T47D (cell line): ENCODE measurements at regions not wholly inside any gene's neighbourhood (a gene's known extent, or its start where the extent isn't known, plus 50 kb on each side); places are given as distances from the start of the nearest gene placed in this dataset.

Experiments
- DNase-seq, 2 experiments: peaks; one replicate each; pipeline versions ENCODE4 v3.0.0 to v3.0.0-alpha.2; 2011 to 2012; ENCODE audit warnings: low read depth in 1 of 2, low spot score in 1 of 2
- JUND ChIP-seq: IDR thresholded peaks from 2 replicates; pipeline ENCODE4 v1.6.1; 2012; ENCODE audit warnings: low read depth
- in situ Hi-C: cut with HindIII; loops from 2 replicates; pipeline ENCODE4 v1.10.0; 2016; ENCODE audit warnings: low sequenced_read_pairs, low pct_unique_long_range_greater_than_20kb

DNA sequence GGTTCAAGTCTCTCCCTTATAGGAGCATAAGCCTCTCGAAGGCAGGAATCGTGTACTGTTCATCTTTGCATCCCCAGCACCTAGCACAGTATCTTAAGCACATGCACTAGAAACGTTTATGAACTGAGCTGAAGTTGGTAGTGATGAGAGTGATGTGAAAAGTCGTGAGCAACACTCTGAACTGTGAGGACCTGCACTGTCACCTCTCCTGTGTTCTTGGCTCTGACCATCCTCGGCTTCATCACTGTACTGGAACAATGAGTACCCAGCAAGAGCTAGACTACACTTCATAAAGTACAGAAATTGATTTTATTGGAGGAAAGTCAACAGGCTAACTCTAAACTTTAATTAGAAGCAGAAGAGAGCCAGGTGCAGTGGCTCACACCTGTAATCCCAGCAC is 473.6 kb downstream of the BCAT1 start:
- DNase-seq = no peak
- in situ Hi-C loops = no loop called here
- no peak for TF ChIP-seq JUND

DNA sequence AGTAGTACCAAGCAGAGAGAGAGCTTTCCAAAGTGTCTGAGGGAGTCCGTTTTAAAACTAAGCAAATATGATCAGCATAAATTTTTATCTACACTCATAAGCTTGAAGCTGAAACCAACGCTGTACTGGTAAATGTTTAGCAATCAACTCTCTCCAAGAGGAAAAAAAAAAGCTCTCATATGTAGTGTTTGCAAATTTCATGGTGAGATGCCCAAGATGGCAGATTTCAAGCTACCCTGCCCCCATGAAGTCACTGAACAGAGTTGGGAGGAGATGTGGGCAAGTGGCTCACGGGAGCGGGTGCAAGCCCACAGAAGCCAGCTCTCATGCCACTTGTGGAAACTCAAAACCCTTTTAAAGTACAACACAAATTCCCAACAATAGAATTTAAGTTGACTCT is 475.8 kb downstream of the BCAT1 start:
- no peak for TF ChIP-seq JUND
- in situ Hi-C loops = no loop called here
- DNase-seq = no peak

DNA sequence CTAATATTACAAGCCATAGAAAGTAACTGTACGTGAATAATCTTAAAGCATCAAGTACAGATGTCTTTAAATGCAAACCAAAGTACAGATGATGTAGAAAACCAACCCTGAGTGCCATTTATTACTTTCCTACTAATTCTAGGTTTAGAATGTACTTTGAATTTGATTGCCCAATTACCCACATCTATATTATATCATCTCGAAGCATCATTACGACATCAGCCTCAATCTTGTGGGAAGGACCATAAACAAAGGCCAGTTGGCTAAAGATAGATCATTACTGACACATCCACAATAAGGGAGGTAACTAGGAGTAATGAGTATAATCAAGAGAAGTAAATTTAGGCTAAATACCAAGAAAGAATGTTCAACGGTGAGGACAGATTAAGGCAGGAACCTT is 478.9 kb downstream of the BCAT1 start:
- no peak for TF ChIP-seq JUND
- in situ Hi-C loops = no loop called here
- DNase-seq = no peak

DNA sequence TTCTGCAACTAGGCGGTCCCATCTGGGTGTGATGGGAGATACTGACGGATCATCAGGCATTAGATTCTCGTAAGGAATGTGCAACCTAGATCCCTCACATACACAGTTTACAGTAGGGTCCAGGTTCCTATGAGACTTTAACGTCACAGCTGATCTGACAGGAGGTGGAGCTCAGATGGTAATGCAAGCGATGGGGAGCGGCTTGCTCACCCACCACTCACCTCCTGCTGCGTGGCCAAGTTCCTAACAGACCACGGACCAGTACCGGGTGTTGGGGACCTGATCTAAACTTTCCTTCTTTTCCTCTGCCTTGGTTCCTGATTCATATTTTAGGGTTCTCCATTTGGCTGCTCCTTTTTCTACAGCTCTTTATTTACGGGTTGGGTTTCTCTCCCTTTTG is 479.8 kb downstream of the BCAT1 start:
- no peak for TF ChIP-seq JUND
- DNase-seq = no peak
- in situ Hi-C loops = no loop called here

DNA sequence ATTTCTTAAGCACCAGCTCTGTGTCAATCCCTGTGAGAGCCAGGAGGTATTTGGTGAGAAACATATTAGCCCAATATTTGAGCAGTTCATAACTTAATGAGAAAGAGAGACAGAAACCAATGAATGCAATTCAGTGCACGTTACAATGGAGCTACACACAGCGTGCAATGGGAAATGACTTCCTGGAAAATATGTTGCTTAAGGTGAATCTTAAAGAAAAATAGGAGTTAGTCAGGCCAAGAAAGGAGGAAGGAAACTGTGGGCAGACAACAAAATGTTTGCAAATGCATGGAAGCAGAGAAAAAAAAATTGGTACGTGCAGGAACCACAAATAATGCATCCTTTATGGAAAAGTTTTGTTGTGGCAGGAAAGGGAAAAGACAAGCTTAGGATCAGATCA is 481.7 kb downstream of the BCAT1 start:
- in situ Hi-C loops = no loop called here
- no peak for DNase-seq

DNA sequence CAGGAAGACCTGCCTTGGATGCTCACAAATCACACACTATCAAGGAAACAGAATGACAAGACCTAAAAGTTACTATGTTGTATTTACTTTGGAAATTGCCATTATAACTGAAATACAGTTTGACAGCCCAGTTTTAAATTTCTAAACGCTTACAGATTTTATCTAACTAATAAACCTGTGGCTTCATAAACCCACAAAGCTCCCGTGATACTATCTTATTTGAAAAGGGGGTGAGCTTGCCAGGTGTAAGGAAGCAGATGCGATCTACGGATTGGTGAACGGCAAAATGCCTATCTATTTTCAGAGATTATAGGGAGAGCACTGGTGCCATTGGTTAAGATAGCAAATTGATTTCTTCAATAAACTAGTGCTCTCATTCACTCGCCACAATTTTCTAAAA is 485.5 kb downstream of the BCAT1 start:
- in situ Hi-C loops = no loop called here
- TF ChIP-seq JUND = no peak; the same call in 1 of the 2 replicates
- peak in 1 of 2 experiments; percentile 7 for DNase-seq

More for the DNA sequence above, 481.7 kb downstream of the BCAT1 start:
- TF ChIP-seq JUND = no peak

DNA sequence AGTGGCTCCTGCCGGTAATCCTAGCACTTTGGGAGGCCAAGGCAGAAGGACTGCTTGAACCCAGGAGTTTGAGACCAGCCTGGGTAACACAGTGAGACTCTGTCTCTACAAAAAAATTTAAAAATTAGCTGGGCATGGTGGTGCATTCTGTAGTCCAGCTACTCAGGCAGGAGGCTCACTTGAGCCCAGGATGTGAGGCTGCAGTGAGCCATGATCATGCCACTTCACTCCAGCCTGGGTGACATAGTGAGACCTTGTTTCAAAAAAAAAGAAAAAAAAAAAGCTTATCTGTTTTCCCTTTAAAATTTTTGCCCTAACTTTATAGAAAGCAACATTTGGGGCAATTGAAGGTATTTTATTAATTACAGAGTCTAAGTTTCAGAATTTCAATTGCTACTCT is 486.0 kb downstream of the BCAT1 start:
- no peak for TF ChIP-seq JUND
- DNase-seq = no peak

DNA sequence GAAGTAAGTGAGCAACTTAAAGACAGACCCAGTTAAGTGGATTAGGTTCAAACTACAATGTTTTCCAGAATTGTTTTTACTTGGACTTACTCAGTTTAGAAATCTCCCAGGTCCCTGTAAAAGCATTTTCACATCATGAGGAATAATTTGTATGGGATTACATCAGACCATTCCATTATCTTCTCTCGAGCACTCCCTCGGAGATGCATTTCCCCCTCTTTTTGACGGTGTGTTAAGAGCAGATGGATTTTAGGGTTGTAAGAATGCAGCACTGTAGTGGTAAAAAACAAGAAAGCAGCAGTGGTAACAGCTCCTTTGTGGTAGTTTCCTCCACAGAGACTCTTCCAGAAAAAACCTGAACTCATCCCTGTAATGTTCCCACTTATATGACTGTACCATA is 488.4 kb downstream of the BCAT1 start:
- in situ Hi-C loops = no loop called here
- TF ChIP-seq JUND = no peak
- DNase-seq = no peak

More for the DNA sequence above, 486.0 kb downstream of the BCAT1 start:
- in situ Hi-C loops = no loop called here

DNA sequence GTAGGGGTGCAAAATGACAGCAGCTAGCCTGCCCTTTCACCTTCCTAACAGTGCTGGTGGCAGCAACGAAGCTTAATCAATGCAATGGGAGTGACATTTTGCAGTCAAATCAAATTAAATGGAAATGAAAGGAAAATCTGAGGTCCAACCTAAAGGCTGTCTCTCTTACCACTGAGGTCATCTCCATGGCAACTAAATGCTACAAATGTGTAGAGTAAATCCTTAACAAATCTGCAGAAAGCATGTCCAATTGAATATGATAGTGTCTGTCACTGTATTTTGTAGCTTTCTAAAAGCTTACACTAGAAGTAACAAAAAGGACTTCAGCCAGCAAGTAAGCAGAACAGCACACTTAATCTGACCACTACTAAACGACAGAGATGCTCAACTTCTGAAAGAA is 488.8 kb downstream of the BCAT1 start:
- in situ Hi-C loops = no loop called here
- no peak for TF ChIP-seq JUND
- DNase-seq = no peak

DNA sequence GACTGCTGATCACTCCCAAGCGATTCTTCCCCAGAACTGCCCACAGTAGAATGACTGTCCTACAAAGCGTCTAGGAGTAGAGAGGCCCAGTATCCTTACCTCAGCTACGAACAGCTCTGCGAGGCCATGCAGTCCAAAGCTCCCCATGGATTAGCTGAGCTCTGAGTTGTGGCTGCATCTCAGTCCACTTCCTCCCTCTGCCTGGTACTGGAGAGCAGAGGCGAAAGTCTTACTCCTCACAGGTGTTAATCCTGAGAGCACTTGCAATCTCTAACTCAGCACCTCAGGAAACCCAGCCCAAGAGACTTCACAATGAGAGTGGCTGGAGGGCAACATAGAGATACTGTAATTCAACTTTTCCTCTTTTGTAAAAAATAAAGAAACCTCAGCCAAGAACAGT is 493.1 kb downstream of the BCAT1 start:
- TF ChIP-seq JUND = no peak
- in situ Hi-C loops = no loop called here

DNA sequence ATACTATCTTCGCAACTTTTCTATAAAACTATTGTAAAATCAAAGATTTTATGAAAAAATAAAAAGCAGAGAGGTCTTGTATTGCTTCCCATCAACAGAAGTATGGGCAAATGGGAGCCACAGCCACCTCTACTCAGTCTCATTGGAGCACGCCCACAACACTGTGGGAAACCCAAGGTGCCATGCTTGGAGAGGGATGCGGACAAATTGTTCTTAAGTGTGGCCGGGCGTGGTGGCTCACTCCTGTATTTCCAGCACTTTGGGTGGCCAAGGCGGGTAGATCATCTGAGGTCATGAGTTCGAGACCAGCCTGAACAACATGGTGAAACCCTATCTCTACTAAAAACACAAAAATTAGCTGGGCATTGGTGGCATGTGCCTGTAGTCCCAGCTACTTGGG is 498.2 kb upstream of the SOX5 start:
- in situ Hi-C loops = no loop called here
- TF ChIP-seq JUND = no peak
- DNase-seq = no peak

More for the DNA sequence above, 493.1 kb downstream of the BCAT1 start:
- no peak for DNase-seq

DNA sequence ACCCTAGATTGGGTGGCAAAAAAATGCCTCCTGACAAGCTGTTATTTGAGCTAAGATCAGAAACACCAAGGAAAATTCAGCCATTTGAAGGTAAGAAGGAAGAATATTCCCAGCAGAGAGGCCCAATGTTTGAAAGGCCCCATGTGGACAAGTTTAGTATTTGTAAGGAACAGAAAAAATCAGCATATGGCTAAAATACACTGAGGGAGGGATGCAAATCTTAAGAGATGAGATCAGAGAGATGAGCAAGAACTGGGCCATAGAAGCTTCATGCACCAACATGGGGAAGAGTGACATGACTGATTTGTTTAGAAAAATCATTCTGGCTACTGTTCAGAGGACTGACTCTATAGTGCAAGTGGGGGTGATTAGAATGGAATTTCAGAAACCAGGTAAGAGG is 496.8 kb upstream of the SOX5 start:
- DNase-seq = no peak
- in situ Hi-C loops = no loop called here

DNA sequence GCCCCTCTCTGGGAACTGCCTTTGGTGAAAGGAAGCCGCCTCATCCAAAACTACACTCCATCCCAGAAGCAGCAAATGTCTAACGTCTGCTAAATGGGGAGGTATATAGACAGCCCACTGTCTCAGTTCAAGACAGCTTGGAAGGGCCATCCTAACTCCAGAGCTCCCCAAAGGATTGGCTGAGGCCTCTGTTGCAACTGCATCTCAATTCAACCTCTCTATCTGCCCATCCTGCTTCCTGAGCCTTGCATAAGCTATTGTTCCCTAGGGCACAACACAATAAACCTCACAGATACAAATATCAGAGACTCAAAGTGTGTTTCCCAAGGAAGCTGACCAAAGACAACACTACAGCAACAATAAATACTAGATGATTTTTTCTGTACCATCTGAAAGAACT is 495.2 kb upstream of the SOX5 start:
- DNase-seq = no peak
- in situ Hi-C loops = no loop called here
- no peak for TF ChIP-seq JUND

More for the DNA sequence above, 496.8 kb upstream of the SOX5 start:
- TF ChIP-seq JUND = no peak

DNA sequence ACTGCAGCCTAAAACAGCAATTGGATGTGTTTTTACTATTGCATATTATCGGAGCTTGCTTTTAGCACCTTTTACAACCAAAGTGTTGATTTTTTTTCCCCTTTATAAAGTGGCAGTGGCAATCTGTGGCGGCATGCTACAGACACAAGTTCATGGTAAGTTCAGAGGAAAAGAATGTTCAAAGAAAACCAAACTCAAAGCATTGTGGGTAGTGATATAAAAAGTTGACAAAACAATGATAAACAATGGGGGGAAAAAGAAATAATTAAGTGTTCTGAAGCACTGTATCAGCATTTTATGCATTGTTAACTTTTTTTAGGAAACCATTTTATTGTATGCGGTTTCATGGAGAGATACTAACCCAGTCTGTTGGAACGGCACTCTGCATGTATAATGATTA is 492.0 kb upstream of the SOX5 start:
- in situ Hi-C loops = no loop called here
- no peak for DNase-seq

DNA sequence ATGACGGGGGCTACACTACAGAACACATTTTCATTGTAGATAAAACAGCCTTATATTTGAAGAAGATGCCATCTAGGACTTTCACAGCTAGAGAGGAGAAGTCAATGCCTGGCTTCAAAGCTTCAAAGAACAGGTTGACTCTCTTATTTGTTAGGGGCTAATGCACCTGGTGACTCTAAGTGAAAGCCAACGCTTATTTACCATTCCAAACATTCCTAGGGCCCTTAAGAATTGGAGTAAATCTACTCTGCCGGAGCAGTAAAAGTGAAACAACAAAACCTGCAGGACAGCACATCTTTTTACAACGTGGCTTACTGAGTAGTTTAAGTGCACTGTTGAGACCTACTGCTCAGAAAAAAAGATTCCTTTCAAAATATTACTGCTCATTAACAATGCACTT is 487.2 kb upstream of the SOX5 start:
- no peak for TF ChIP-seq JUND
- no peak for DNase-seq
- in situ Hi-C loops = no loop called here

More for the DNA sequence above, 492.0 kb upstream of the SOX5 start:
- no peak for TF ChIP-seq JUND
